ENCODE measurements at regions not wholly inside any gene's neighbourhood (a gene's known extent, or its start where the extent isn't known, plus 50 kb on each side); places are given as distances from the start of the nearest gene placed in this dataset.

- Histone ChIP-seq H3K27me3 (ENCODE audit: control insufficient read depth, insufficient read depth, low read length) (no peaks in the 10 kb centered on the region), H3K27ac (ENCODE audit: low read depth, low read length) (no peak overlapping the region), H3K36me3 (ENCODE audit: control insufficient read depth, insufficient read depth, low read length) (no peaks in the 10 kb centered on the region), H3K4me3 (ENCODE audit: low read depth, low read length) (no peak overlapping the region), H3K4me1 (ENCODE audit: control insufficient read depth, insufficient read depth, low read length) (0 out of 2 replicates have a peak, but pooled peaks cover 3% of the 10 kb centered on the region), H3K9ac (ENCODE audit: low read length) (no peak overlapping the region), H3K9me3 (ENCODE audit: control insufficient read depth, insufficient read depth, low read depth, low read length) (no peaks in the 10 kb centered on the region)
Observed at GRCh38 chr7:17651863-17652385, 288.4 kb downstream of the SNX13 start.

GRCh38 chr7:17654940-17655339 lies 285.4 kb downstream of the SNX13 start:
- no peak overlapping the region for H3K9ac ChIP-seq (ENCODE audit: low read length)
- H3K27ac ChIP-seq (ENCODE audit: low read depth, low read length): no peak overlapping the region
- no peak overlapping the region for H3K4me3 ChIP-seq (ENCODE audit: low read depth, low read length)
- H3K36me3 ChIP-seq (ENCODE audit: control insufficient read depth, insufficient read depth, low read length): no peaks in the 10 kb centered on the region
- 0 out of 2 replicates have a peak, but pooled peaks cover 3% of the 10 kb centered on the region for H3K4me1 ChIP-seq (ENCODE audit: control insufficient read depth, insufficient read depth, low read length)
- H3K27me3 ChIP-seq (ENCODE audit: control insufficient read depth, insufficient read depth, low read length): no peaks in the 10 kb centered on the region
- H3K9me3 ChIP-seq (ENCODE audit: control insufficient read depth, insufficient read depth, low read depth, low read length): no peaks in the 10 kb centered on the region

GRCh38 chr7:17659126-17659525 lies 281.2 kb downstream of the SNX13 start:
- Histone ChIP-seq H3K9ac (ENCODE audit: low read length) (no peak overlapping the region), H3K9me3 (ENCODE audit: control insufficient read depth, insufficient read depth, low read depth, low read length) (no peaks in the 10 kb centered on the region), H3K27ac (ENCODE audit: low read depth, low read length) (no peak overlapping the region), H3K27me3 (ENCODE audit: control insufficient read depth, insufficient read depth, low read length) (no peaks in the 10 kb centered on the region), H3K4me3 (ENCODE audit: low read depth, low read length) (no peak overlapping the region), H3K4me1 (ENCODE audit: control insufficient read depth, insufficient read depth, low read length) (peaks cover 16% of the 10 kb centered on the region; the same call in 1 of the 2 replicates), H3K36me3 (ENCODE audit: control insufficient read depth, insufficient read depth, low read length) (no peaks in the 10 kb centered on the region)

GRCh38 chr7:17660116-17660515 lies 280.2 kb downstream of the SNX13 start:
- Histone ChIP-seq H3K4me1 (ENCODE audit: control insufficient read depth, insufficient read depth, low read length) (peaks cover 19% of the 10 kb centered on the region), H3K4me3 (ENCODE audit: low read depth, low read length) (no peak overlapping the region), H3K36me3 (ENCODE audit: control insufficient read depth, insufficient read depth, low read length) (no peaks in the 10 kb centered on the region), H3K27me3 (ENCODE audit: control insufficient read depth, insufficient read depth, low read length) (no peaks in the 10 kb centered on the region), H3K27ac (ENCODE audit: low read depth, low read length) (no peak overlapping the region), H3K9me3 (ENCODE audit: control insufficient read depth, insufficient read depth, low read depth, low read length) (no peaks in the 10 kb centered on the region), H3K9ac (ENCODE audit: low read length) (no peak overlapping the region)

GRCh38 chr7:17661982-17662585 lies 278.2 kb downstream of the SNX13 start:
- Histone ChIP-seq H3K9ac (ENCODE audit: low read length) (no peak overlapping the region), H3K36me3 (ENCODE audit: control insufficient read depth, insufficient read depth, low read length) (no peaks in the 10 kb centered on the region), H3K27ac (ENCODE audit: low read depth, low read length) (no peak overlapping the region), H3K4me1 (ENCODE audit: control insufficient read depth, insufficient read depth, low read length) (peaks cover 18% of the 10 kb centered on the region), H3K4me3 (ENCODE audit: low read depth, low read length) (no peak overlapping the region), H3K27me3 (ENCODE audit: control insufficient read depth, insufficient read depth, low read length) (no peaks in the 10 kb centered on the region), H3K9me3 (ENCODE audit: control insufficient read depth, insufficient read depth, low read depth, low read length) (no peaks in the 10 kb centered on the region)

- Histone ChIP-seq H3K9me3 (ENCODE audit: control insufficient read depth, insufficient read depth, low read depth, low read length) (no peaks in the 10 kb centered on the region), H3K4me1 (ENCODE audit: control insufficient read depth, insufficient read depth, low read length) (peaks cover 18% of the 10 kb centered on the region), H3K4me3 (ENCODE audit: low read depth, low read length) (no peak overlapping the region), H3K27ac (ENCODE audit: low read depth, low read length) (no peak overlapping the region), H3K27me3 (ENCODE audit: control insufficient read depth, insufficient read depth, low read length) (no peaks in the 10 kb centered on the region), H3K36me3 (ENCODE audit: control insufficient read depth, insufficient read depth, low read length) (no peaks in the 10 kb centered on the region), H3K9ac (ENCODE audit: low read length) (no peak overlapping the region)
Observed at GRCh38 chr7:17663061-17663675, 277.1 kb downstream of the SNX13 start.

GRCh38 chr7:17665029-17665428 lies 275.3 kb downstream of the SNX13 start:
- Histone ChIP-seq H3K9me3 (ENCODE audit: control insufficient read depth, insufficient read depth, low read depth, low read length) (no peaks in the 10 kb centered on the region), H3K36me3 (ENCODE audit: control insufficient read depth, insufficient read depth, low read length) (no peaks in the 10 kb centered on the region), H3K9ac (ENCODE audit: low read length) (no peak overlapping the region), H3K27ac (ENCODE audit: low read depth, low read length) (no peak overlapping the region), H3K4me3 (ENCODE audit: low read depth, low read length) (no peak overlapping the region), H3K4me1 (ENCODE audit: control insufficient read depth, insufficient read depth, low read length) (peaks cover 18% of the 10 kb centered on the region), H3K27me3 (ENCODE audit: control insufficient read depth, insufficient read depth, low read length) (no peaks in the 10 kb centered on the region)

- no peak overlapping the region for H3K9ac ChIP-seq (ENCODE audit: low read length)
- H3K27me3 ChIP-seq (ENCODE audit: control insufficient read depth, insufficient read depth, low read length): no peaks in the 10 kb centered on the region
- H3K4me3 ChIP-seq (ENCODE audit: low read depth, low read length): no peak overlapping the region
- peaks cover 5% of the 10 kb centered on the region for H3K4me1 ChIP-seq (ENCODE audit: control insufficient read depth, insufficient read depth, low read length)
- H3K27ac ChIP-seq (ENCODE audit: low read depth, low read length): no peak overlapping the region
- H3K36me3 ChIP-seq (ENCODE audit: control insufficient read depth, insufficient read depth, low read length): no peaks in the 10 kb centered on the region
- H3K9me3 ChIP-seq (ENCODE audit: control insufficient read depth, insufficient read depth, low read depth, low read length): no peaks in the 10 kb centered on the region
Observed at GRCh38 chr7:17668122-17668521, 272.2 kb downstream of the SNX13 start.

GRCh38 chr7:17669204-17669603 lies 271.1 kb downstream of the SNX13 start:
- Histone ChIP-seq H3K27ac (ENCODE audit: low read depth, low read length) (no peak overlapping the region), H3K27me3 (ENCODE audit: control insufficient read depth, insufficient read depth, low read length) (no peaks in the 10 kb centered on the region), H3K4me1 (ENCODE audit: control insufficient read depth, insufficient read depth, low read length) (peaks cover 5% of the 10 kb centered on the region), H3K4me3 (ENCODE audit: low read depth, low read length) (no peak overlapping the region), H3K36me3 (ENCODE audit: control insufficient read depth, insufficient read depth, low read length) (no peaks in the 10 kb centered on the region), H3K9ac (ENCODE audit: low read length) (no peak overlapping the region), H3K9me3 (ENCODE audit: control insufficient read depth, insufficient read depth, low read depth, low read length) (no peaks in the 10 kb centered on the region)

- Histone ChIP-seq H3K36me3 (ENCODE audit: control insufficient read depth, insufficient read depth, low read length) (no peaks in the 10 kb centered on the region), H3K4me1 (ENCODE audit: control insufficient read depth, insufficient read depth, low read length) (no peaks in the 10 kb centered on the region), H3K9me3 (ENCODE audit: control insufficient read depth, insufficient read depth, low read depth, low read length) (no peaks in the 10 kb centered on the region), H3K4me3 (ENCODE audit: low read depth, low read length) (no peak overlapping the region), H3K27ac (ENCODE audit: low read depth, low read length) (no peak overlapping the region), H3K9ac (ENCODE audit: low read length) (no peak overlapping the region), H3K27me3 (ENCODE audit: control insufficient read depth, insufficient read depth, low read length) (no peaks in the 10 kb centered on the region)
Observed at GRCh38 chr7:17671956-17672355, 268.3 kb downstream of the SNX13 start.

- H3K36me3 ChIP-seq (ENCODE audit: control insufficient read depth, insufficient read depth, low read length): no peaks in the 10 kb centered on the region
- no peak overlapping the region for H3K27ac ChIP-seq (ENCODE audit: low read depth, low read length)
- H3K27me3 ChIP-seq (ENCODE audit: control insufficient read depth, insufficient read depth, low read length): no peaks in the 10 kb centered on the region
- no peak overlapping the region for H3K4me3 ChIP-seq (ENCODE audit: low read depth, low read length)
- no peaks in the 10 kb centered on the region for H3K9me3 ChIP-seq (ENCODE audit: control insufficient read depth, insufficient read depth, low read depth, low read length)
- no peaks in the 10 kb centered on the region for H3K4me1 ChIP-seq (ENCODE audit: control insufficient read depth, insufficient read depth, low read length)
- no peak overlapping the region for H3K9ac ChIP-seq (ENCODE audit: low read length)
Observed at GRCh38 chr7:17672783-17673182, 267.5 kb downstream of the SNX13 start.

Measured in HUES6 (cell line).